GM19463 (cell line): ENCODE measurements at regions not wholly inside any gene's neighbourhood (a gene's known extent, or its start where the extent isn't known, plus 50 kb on each side); places are given as distances from the start of the nearest gene placed in this dataset.

Experiments used
- ATAC-seq: cut with Tn5 transposase; IDR thresholded peaks from one replicate; pipeline ENCODE4 v1.9.1; 2021; ENCODE audit warnings: mild to moderate bottlenecking, moderate library complexity; ENCODE audit not compliant: unreplicated experiment

DNA sequence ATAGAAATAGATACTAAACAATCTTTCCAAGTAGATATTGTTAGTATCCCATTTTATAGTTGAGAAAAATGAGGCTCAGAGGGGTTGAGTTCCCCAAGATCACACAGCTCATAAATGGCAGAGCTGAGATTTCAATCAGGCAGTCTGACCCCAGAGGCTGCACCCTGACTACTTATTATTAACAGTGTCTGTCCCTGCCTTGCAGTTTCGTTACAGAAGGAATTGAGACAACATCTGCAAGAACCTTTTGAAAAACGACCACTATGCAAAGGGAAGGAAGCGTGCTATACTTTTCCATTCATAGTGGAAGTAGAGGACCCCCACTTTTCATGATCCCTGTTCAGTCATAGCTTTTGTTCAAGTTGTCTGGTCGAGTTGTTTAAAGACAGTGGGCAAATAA lies 53.2 kb upstream of the SEC11C start:
- no peak for ATAC-seq

DNA sequence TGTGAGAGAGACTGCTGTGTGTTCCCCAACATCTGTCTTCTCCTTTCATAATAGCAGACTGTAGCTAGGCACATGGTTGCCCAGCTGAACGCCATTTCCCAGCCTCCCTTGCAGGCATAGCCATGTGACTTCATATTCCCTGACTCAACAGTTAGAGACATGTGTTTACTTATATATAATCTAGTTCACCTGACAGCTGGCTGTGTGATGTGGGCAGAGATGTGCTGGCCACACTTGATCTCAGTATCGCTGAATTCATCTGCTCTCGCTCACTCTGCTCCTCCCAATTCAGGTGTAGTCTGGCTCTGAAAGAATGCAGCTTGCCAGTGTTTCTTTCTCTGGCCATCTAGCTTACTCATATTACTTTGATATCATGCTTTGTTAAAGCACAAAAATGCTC lies 52.3 kb upstream of the SEC11C start:
- ATAC-seq: no peak
